ENCODE measurements at regions not wholly inside any gene's neighbourhood (a gene's known extent, or its start where the extent isn't known, plus 50 kb on each side); places are given as distances from the start of the nearest gene placed in this dataset.

GRCh38 chr6:91420243-91420642, 833.4 kb upstream of the MAP3K7 start:
- Histone ChIP-seq H3K36me3 (ENCODE audit: control insufficient read depth in 2 of 2, insufficient read depth in 2 of 2, low read length in 1 of 2) (no peaks in the 10 kb centered on the region), H3K27me3 (replicated peaks in 1 of 2; ENCODE audit: control insufficient read depth in 2 of 2, insufficient read depth in 2 of 2, low read length in 1 of 2) (no peaks in the 10 kb centered on the region), H3K9me3 (replicated peaks; ENCODE audit: control insufficient read depth, insufficient read depth, low read length) (no peaks in the 10 kb centered on the region), H3K4me1 (ENCODE audit: control insufficient read depth, insufficient read depth, low read length) (no peaks in the 10 kb centered on the region), H3K79me2 (ENCODE audit: control insufficient read depth, insufficient read depth, low read length) (no peaks in the 10 kb centered on the region), H2AFZ (ENCODE audit: control insufficient read depth, low read depth, low read length) (no peak overlapping the region), H3K9ac (ENCODE audit: control insufficient read depth, insufficient read depth, low read length) (no peak overlapping the region), H4K20me1 (ENCODE audit: control insufficient read depth, insufficient read depth) (no peaks in the 10 kb centered on the region), H3K4me3 (no peak overlapping the region), H3K27ac (ENCODE audit: control insufficient read depth, insufficient read depth) (no peak overlapping the region), H3K4me2 (ENCODE audit: control insufficient read depth, insufficient read depth) (no peak overlapping the region)
- ChIA-PET RAD21 (ENCODE audit: unreplicated experiment) (no interaction called here), CTCF (interaction anchor here (0.6 kb wide), 2 partner anchors 15 to 74 kb away, joined by 3 read pairs; no protein-coding TSS in a partner anchor), SMC1A (ENCODE audit: uncharacterized antibody, unreplicated experiment) (interaction anchor here (0.7 kb wide), 1 partner anchor 9 kb away, joined by 3 read pairs; no protein-coding TSS in a partner anchor), POLR2A (interaction anchor here (0.6 kb wide), 1 partner anchor 22 kb away, joined by 3 read pairs; no protein-coding TSS in a partner anchor)
- TF ChIP-seq NFYB (IDR thresholded peaks at IDR 0.05; ENCODE audit: insufficient read depth, low read depth, low read length) (no peak), YY1 (IDR thresholded peaks at IDR 0.05; ENCODE audit: low read depth, low read length) (no peak), EED (IDR thresholded peaks at IDR 0.05; ENCODE audit: low read depth) (no peak), CEBPB (IDR thresholded peaks at IDR 0.05; ENCODE audit: borderline replicate concordance in 1 of 2, low read depth in 2 of 2, low read length in 2 of 2) (no peak), CBX3 (IDR thresholded peaks at IDR 0.05; ENCODE audit: borderline replicate concordance, low read depth) (no peak), SUPT20H (IDR thresholded peaks at IDR 0.05; ENCODE audit: borderline replicate concordance, control insufficient read depth, low read depth, low read length) (no peak), MYB (IDR thresholded peaks at IDR 0.05; ENCODE audit: borderline replicate concordance, low read depth, low read length) (no peak), POLR2AphosphoS5 (IDR thresholded peaks at IDR 0.05; ENCODE audit: low read length) (no peak), YBX1 (IDR thresholded peaks at IDR 0.05) (no peak), SIN3A (IDR thresholded peaks at IDR 0.05; ENCODE audit: low read depth, low read length) (no peak), ZNF217 (IDR thresholded peaks at IDR 0.05) (no peak), ZNF384 (IDR thresholded peaks at IDR 0.05; ENCODE audit: borderline replicate concordance, low read depth, low read length) (no peak), FOXK2 (IDR thresholded peaks at IDR 0.05) (no peak), NR2C2 (IDR thresholded peaks at IDR 0.05; ENCODE audit: borderline replicate concordance, control insufficient read depth, insufficient read length, low read depth) (no peak), JUNB (IDR thresholded peaks at IDR 0.05) (no peak), PAX5 (IDR thresholded peaks at IDR 0.05; ENCODE audit: borderline replicate concordance, low read depth, low read length) (no peak), TBL1XR1 (IDR thresholded peaks at IDR 0.05; ENCODE audit: low read depth, low read length) (no peak)
- TF ChIP-seq, protein P1, sequence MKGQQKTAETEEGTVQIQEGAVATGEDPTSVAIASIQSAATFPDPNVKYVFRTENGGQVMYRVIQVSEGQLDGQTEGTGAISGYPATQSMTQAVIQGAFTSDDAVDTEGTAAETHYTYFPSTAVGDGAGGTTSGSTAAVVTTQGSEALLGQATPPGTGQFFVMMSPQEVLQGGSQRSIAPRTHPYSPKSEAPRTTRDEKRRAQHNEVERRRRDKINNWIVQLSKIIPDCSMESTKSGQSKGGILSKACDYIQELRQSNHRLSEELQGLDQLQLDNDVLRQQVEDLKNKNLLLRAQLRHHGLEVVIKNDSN (IDR thresholded peaks at IDR 0.05; ENCODE audit: borderline replicate concordance, extremely low read length, insufficient read depth, low read depth, low read length), result no peak
- TF ChIP-seq, protein P2, sequence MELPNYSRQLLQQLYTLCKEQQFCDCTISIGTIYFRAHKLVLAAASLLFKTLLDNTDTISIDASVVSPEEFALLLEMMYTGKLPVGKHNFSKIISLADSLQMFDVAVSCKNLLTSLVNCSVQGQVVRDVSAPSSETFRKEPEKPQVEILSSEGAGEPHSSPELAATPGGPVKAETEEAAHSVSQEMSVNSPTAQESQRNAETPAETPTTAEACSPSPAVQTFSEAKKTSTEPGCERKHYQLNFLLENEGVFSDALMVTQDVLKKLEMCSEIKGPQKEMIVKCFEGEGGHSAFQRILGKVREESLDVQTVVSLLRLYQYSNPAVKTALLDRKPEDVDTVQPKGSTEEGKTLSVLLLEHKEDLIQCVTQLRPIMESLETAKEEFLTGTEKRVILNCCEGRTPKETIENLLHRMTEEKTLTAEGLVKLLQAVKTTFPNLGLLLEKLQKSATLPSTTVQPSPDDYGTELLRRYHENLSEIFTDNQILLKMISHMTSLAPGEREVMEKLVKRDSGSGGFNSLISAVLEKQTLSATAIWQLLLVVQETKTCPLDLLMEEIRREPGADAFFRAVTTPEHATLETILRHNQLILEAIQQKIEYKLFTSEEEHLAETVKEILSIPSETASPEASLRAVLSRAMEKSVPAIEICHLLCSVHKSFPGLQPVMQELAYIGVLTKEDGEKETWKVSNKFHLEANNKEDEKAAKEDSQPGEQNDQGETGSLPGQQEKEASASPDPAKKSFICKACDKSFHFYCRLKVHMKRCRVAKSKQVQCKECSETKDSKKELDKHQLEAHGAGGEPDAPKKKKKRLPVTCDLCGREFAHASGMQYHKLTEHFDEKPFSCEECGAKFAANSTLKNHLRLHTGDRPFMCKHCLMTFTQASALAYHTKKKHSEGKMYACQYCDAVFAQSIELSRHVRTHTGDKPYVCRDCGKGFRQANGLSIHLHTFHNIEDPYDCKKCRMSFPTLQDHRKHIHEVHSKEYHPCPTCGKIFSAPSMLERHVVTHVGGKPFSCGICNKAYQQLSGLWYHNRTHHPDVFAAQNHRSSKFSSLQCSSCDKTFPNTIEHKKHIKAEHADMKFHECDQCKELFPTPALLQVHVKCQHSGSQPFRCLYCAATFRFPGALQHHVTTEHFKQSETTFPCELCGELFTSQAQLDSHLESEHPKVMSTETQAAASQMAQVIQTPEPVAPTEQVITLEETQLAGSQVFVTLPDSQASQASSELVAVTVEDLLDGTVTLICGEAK (IDR thresholded peaks at IDR 0.05; ENCODE audit: borderline replicate concordance), result no peak
- TF ChIP-seq, protein P3, sequence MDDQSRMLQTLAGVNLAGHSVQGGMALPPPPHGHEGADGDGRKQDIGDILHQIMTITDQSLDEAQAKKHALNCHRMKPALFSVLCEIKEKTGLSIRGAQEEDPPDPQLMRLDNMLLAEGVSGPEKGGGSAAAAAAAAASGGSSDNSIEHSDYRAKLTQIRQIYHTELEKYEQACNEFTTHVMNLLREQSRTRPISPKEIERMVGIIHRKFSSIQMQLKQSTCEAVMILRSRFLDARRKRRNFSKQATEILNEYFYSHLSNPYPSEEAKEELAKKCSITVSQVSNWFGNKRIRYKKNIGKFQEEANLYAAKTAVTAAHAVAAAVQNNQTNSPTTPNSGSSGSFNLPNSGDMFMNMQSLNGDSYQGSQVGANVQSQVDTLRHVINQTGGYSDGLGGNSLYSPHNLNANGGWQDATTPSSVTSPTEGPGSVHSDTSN (IDR thresholded peaks at IDR 0.05; ENCODE audit: insufficient replicate concordance, low read depth, low read length), result no peak
- FAIRE-seq (no peak), ATAC-seq (no peak), DNase-seq (ENCODE audit: low read depth, low spot score) (no peak)
- no TSS peak for BruUV-seq (replicated peaks)
- intact Hi-C loops (cut with micrococcal nuclease; ENCODE audit: unreplicated experiment) (no loop called here), in situ Hi-C loops (cut with MboI) (no loop called here)
- 0% methylated on average over 1 of the region's 1 CpG for WGBS (ENCODE audit: insufficient coverage, insufficient replicate concordance, low lambda C conversion rate, missing lambda C conversion rate)

All from GM12878 (cell line).